Thyroid gland (tissue), 4 donors: ENCODE measurements at regions not wholly inside any gene's neighbourhood (a gene's known extent, or its start where the extent isn't known, plus 50 kb on each side); places are given as distances from the start of the nearest gene placed in this dataset.

Experiments used
- CTCF ChIP-seq, 6 experiments: fragments of 200-600 bp in 3 of 6; fragments of 450-650 bp in 3 of 6; sonication (generic) in 3 of 6; IDR thresholded peaks; one replicate each; pipeline ENCODE4 v1.5.1; 2016 to 2019; ENCODE audit warnings: antibody characterized with exemption in 6 of 6, mild to moderate bottlenecking in 2 of 6, inconsistent platforms in 1 of 6, moderate library complexity in 1 of 6
- POLR2A ChIP-seq, 2 donors: fragments of 450-650 bp; IDR thresholded peaks; one replicate each; pipeline ENCODE4 v1.6.1; 2017; ENCODE audit warnings: antibody characterized with exemption in 2 of 2, mild to moderate bottlenecking in 2 of 2, moderate library complexity in 1 of 2

DNA sequence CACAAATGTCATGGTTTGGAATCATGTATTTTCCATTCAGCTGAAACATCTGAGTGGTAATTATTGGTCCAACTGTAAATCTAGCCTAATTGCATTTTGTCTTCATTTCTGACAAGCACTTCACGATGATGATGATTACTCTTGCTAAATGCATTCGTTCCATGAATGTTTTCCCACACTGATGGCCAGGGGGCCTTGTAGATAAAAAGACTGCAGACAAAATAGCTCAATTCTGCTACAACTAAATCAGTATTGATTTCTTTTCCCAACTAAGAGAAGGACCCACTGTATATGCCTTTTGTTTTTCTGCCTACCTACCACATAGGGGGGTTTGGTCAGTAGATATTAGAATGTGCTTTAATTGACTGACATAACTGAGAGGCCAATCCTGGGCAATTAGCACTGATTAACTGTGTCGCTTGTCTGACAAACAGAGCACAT is 1351.3 kb upstream of the NUDT12 start:
- TF ChIP-seq CTCF (IDR thresholded peaks at IDR 0.05) (no peak), POLR2A (IDR thresholded peaks at IDR 0.05) (no peak)
